OCI-LY1 (cell line): ENCODE measurements at regions not wholly inside any gene's neighbourhood (a gene's known extent, or its start where the extent isn't known, plus 50 kb on each side); places are given as distances from the start of the nearest gene placed in this dataset.

Source experiments
- EZH2 ChIP-seq: fragments of 200-600 bp; sonication (generic), shearing (Covaris generic); IDR thresholded peaks from 2 replicates; pipeline ENCODE4 v1.8.0; 2017; ENCODE audit warnings: borderline replicate concordance, mixed run types, mild to moderate bottlenecking, antibody characterized with exemption, low read length, moderate library complexity, mixed read lengths
- TF ChIP-seq, protein P1 (sequence below): fragments of 200-600 bp; sonication (generic), shearing (Covaris generic); IDR thresholded peaks from 2 replicates; pipeline ENCODE4 v1.5.1; 2017; ENCODE audit warnings: mild to moderate bottlenecking, antibody characterized with exemption, low read length, moderate library complexity, mixed read lengths

DNA sequence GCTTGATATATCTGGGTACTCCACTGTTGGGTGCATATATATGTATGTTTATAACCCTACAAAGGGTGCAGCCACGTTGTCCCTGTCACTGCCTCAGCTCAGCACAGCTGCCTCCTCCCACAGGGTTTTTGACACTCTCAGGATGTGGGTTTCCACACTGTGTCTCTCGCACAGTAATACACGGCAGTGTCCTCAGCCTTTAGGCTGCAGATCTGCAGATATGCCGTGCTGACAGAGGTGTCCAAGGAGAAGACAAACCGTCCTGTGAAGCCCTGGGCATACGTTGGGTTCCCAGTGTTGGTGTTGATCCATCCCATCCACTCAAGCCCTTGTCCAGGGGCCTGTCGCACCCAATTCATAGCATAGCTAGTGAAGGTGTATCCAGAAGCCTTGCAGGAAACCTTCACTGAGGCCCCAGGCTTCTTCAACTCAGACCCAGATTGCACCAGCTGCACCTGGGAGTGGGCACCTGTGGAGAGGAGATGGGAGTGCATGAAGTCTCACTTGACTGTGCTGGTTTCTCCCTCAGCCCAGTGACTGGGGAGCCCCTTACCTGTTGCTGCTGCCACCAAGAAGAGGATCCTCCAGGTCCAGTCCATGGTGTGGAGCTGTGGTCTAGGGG, 498.7 kb downstream of the TMEM121 start:
- TF ChIP-seq, protein P1, sequence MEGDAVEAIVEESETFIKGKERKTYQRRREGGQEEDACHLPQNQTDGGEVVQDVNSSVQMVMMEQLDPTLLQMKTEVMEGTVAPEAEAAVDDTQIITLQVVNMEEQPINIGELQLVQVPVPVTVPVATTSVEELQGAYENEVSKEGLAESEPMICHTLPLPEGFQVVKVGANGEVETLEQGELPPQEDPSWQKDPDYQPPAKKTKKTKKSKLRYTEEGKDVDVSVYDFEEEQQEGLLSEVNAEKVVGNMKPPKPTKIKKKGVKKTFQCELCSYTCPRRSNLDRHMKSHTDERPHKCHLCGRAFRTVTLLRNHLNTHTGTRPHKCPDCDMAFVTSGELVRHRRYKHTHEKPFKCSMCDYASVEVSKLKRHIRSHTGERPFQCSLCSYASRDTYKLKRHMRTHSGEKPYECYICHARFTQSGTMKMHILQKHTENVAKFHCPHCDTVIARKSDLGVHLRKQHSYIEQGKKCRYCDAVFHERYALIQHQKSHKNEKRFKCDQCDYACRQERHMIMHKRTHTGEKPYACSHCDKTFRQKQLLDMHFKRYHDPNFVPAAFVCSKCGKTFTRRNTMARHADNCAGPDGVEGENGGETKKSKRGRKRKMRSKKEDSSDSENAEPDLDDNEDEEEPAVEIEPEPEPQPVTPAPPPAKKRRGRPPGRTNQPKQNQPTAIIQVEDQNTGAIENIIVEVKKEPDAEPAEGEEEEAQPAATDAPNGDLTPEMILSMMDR: no peak
- no peak for TF ChIP-seq EZH2
